ENCODE measurements at regions not wholly inside any gene's neighbourhood (a gene's known extent, or its start where the extent isn't known, plus 50 kb on each side); places are given as distances from the start of the nearest gene placed in this dataset.

DNA sequence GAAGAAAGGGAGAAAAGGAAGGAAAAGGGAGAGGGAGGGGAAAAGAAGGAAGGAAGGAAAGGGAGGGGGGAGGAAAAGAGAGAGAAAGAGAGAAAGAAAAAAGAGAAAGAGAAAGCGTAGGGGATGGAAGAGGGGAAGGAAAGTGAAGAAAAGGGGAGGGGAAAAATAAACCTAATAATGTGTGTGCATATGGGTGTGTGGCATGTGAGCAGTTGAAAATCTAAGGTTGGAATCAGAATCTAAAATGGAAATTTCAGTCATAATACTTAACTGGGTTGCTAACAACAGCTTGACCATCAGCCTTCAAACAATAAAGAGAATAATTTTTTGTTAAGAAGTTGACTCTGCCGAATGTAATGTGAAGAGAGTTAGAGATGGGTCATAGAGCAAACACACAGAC, 407.9 kb upstream of the SLC14A2 start:
- TF ChIP-seq GATA2 (IDR thresholded peaks at IDR 0.05; ENCODE audit: low read depth, low read length) (no peak), GATA3 (IDR thresholded peaks at IDR 0.05; ENCODE audit: low read depth, low read length) (no peak)
